Stomach (tissue), 8 donors: ENCODE measurements at regions not wholly inside any gene's neighbourhood (a gene's known extent, or its start where the extent isn't known, plus 50 kb on each side); places are given as distances from the start of the nearest gene placed in this dataset.

Experiments used
- DNase-seq, 2 donors: peaks; one replicate each; pipeline versions ENCODE4 v3.0.0 to v3.0.0-alpha.2; 2013 to 2019
- H3K27ac ChIP-seq, 5 donors: fragments of 200-600 bp in 4 of 5; sonication (generic) in 4 of 5; one replicate each; pipeline ENCODE4 v1.5.1; 2013 to 2019; ENCODE audit warnings: mild to moderate bottlenecking in 1 of 5, moderate library complexity in 1 of 5
- H3K27me3 ChIP-seq, 3 donors: fragments of 200-600 bp; sonication (generic); one replicate each; pipeline ENCODE4 v1.5.1; 2017 to 2019; ENCODE audit warnings: mixed run types in 1 of 3
- H3K36me3 ChIP-seq, 4 donors: fragments of 200-600 bp; sonication (generic); 1 replicate in 3 of 4; 2 replicates in 1 of 4; pipeline ENCODE4 v1.5.1; 2016 to 2019
- H3K4me1 ChIP-seq, 4 donors: fragments of 200-600 bp; sonication (generic); one replicate each; pipeline ENCODE4 v1.5.1; 2016 to 2019
- H3K4me3 ChIP-seq, 4 donors: fragments of 200-600 bp; sonication (generic) in 3 of 4; one replicate each; pipeline ENCODE4 v1.5.1; 2016 to 2019; ENCODE audit warnings: mild to moderate bottlenecking in 1 of 4
- H3K9me3 ChIP-seq, 4 donors: fragments of 200-600 bp; sonication (generic); one replicate each; pipeline ENCODE4 v1.5.1; 2016 to 2019
- EP300 ChIP-seq: sonication (generic); formaldehyde crosslinking; IDR thresholded peaks from one replicate; pipeline ENCODE4 v1.6.1; 2017; ENCODE audit warnings: antibody characterized with exemption
- POLR2A ChIP-seq, 4 donors: fragments of 450-650 bp; IDR thresholded peaks; one replicate each; pipeline ENCODE4 v1.6.1; 2016; ENCODE audit warnings: antibody characterized with exemption in 4 of 4, control low read depth in 2 of 4, mild to moderate bottlenecking in 1 of 4, moderate library complexity in 1 of 4
- POLR2AphosphoS5 ChIP-seq, 3 donors: sonication (generic); formaldehyde crosslinking; IDR thresholded peaks; one replicate each; pipeline ENCODE4 v1.6.1; 2016; ENCODE audit warnings: antibody characterized with exemption in 3 of 3
- WGBS, 5 donors: extraction: QIAGEN DNeasy Blood & Tissue Kit in 3 of 5; methylation state at CpG; one replicate each; pipeline versions ENCODE4 v1.1.5 to v1.1.7; 2013 to 2018; 5-methylcytosine and 5-hydroxymethylcytosine counted together
- intact Hi-C: fragments of 100-400 bp; cut with DNase I; formaldehyde crosslinking; loops from one replicate; pipeline ENCODE4 v1.15.1; 2023; ENCODE audit warnings: low total_unique reads
- TF ChIP-seq, protein P1 (sequence below), 7 experiments: fragments of 450-650 bp in 4 of 7; fragments of 200-600 bp in 3 of 7; sonication (generic) in 3 of 7; IDR thresholded peaks; one replicate each; pipeline ENCODE4 v1.5.1; 2016 to 2019; ENCODE audit warnings: antibody characterized with exemption in 7 of 7, control low read depth in 2 of 7, mild to moderate bottlenecking in 1 of 7
- donor health status: healthy with polysubstance abuse.
- donor health status: Bipolar disorder and iron deficiency.
- donor health status: healthy.

DNA sequence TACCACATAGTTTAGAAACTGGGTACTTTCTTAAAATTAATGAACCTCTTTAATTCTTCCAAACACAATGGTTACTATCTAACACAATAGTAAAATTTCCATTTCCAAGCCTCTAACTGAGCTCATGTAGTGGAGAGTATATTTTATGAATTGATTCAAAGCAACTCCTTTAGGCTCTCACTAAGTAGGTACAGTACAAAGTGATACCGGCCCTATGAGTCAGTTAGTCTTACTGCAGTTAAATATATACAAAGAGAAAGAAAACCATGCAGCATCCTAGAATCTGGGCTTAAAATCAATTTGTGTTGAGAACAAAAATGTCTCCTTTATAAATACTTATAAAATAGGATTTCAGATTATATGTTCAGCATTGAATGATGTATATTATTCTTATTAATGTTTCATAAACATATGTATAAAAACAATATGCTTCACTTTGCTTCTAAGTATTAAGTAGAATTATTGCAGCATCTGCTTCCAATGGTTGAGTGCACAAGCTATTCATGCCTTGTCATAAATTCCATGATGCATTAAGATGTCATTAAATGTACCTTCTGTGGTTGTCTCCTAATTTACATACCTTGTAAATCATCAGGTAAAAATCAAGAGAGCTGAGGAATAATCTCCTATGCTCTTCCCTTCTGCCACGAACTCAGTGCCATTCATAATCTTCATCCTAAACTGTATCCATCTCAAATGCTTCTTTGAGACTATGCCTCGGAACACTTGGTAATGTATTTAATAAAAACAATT, 1037.8 kb downstream of the STPG2 start:
- 61 to 81% (median 65%) methylated on average over 3 of the region's 3 CpGs for WGBS, 5 donors
- TF ChIP-seq POLR2A (IDR thresholded peaks at IDR 0.05): no peak
- TF ChIP-seq, protein P1, sequence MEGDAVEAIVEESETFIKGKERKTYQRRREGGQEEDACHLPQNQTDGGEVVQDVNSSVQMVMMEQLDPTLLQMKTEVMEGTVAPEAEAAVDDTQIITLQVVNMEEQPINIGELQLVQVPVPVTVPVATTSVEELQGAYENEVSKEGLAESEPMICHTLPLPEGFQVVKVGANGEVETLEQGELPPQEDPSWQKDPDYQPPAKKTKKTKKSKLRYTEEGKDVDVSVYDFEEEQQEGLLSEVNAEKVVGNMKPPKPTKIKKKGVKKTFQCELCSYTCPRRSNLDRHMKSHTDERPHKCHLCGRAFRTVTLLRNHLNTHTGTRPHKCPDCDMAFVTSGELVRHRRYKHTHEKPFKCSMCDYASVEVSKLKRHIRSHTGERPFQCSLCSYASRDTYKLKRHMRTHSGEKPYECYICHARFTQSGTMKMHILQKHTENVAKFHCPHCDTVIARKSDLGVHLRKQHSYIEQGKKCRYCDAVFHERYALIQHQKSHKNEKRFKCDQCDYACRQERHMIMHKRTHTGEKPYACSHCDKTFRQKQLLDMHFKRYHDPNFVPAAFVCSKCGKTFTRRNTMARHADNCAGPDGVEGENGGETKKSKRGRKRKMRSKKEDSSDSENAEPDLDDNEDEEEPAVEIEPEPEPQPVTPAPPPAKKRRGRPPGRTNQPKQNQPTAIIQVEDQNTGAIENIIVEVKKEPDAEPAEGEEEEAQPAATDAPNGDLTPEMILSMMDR (IDR thresholded peaks at IDR 0.05): no peak
- no peak for TF ChIP-seq POLR2AphosphoS5 (IDR thresholded peaks at IDR 0.05)
- no peak for TF ChIP-seq EP300
- Histone ChIP-seq H3K4me3 (no peak overlapping the region), H3K4me1 (no peaks in the 10 kb centered on the region), H3K9me3 (no peaks in the 10 kb centered on the region), H3K27me3 (no peaks in the 10 kb centered on the region), H3K36me3 (no peaks in the 10 kb centered on the region), H3K27ac (no peak overlapping the region)
- DNase-seq: no peak
- intact Hi-C loops: no loop called here

DNA sequence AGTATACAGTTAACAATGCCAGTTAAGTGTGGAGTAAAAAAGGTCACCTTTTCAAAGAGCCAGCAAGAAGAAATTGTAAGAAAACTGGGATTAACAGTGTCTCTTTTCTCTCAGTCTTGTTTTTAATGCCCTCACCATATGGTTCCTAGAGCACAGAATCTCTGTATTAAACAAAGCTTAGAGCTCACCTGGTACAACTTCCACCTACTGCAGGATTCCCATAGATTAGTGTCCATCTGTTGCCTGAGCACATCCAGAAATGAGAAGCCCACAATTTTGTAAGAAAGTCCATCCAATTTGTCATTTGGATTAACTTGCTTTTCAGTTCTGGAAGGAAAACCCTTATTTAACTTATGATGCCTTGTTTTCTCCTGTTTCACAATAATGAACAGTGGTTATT, 1037.1 kb downstream of the STPG2 start:
- no peak for DNase-seq
- Histone ChIP-seq H3K4me1 (no peaks in the 10 kb centered on the region), H3K27me3 (no peaks in the 10 kb centered on the region), H3K27ac (no peak overlapping the region), H3K4me3 (no peak overlapping the region), H3K9me3 (no peaks in the 10 kb centered on the region), H3K36me3 (no peaks in the 10 kb centered on the region)
- TF ChIP-seq EP300: no peak
- TF ChIP-seq, protein P1 (IDR thresholded peaks at IDR 0.05): no peak
- no peak for TF ChIP-seq POLR2AphosphoS5 (IDR thresholded peaks at IDR 0.05)
- TF ChIP-seq POLR2A (IDR thresholded peaks at IDR 0.05): no peak
- intact Hi-C loops: no loop called here

DNA sequence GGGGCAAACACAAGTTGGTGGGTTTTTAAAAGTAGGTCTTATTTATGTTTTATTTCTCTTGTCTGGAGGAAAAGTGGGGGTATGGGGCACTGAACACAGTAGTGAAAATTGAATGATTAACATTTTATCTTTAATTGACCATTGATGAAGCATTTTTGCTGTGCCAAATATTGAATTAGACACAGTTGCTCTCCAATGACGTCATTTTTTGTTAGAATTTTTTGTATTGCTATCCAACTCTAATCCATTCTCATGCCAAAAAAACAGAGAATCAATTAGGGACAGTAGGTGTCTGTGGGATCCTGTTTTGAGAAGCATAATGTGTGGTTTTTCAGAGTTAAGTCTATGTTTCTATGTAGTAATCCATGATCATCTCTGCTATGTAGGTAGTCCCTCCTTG, 1032.8 kb downstream of the STPG2 start:
- no peak for TF ChIP-seq POLR2A (IDR thresholded peaks at IDR 0.05)
- TF ChIP-seq, protein P1 (IDR thresholded peaks at IDR 0.05): no peak
- TF ChIP-seq EP300: no peak
- no peak for TF ChIP-seq POLR2AphosphoS5 (IDR thresholded peaks at IDR 0.05)
- no peaks in the 10 kb centered on the region for H3K36me3 ChIP-seq
- no peak overlapping the region for H3K27ac ChIP-seq
- no peaks in the 10 kb centered on the region for H3K27me3 ChIP-seq
- intact Hi-C loops: no loop called here
- no peak for DNase-seq
- 71 to 80% (median 74%) methylated on average over 1 of the region's 1 CpG for WGBS, 5 donors
- no peaks in the 10 kb centered on the region for H3K4me1 ChIP-seq
- H3K4me3 ChIP-seq: no peak overlapping the region
- no peaks in the 10 kb centered on the region for H3K9me3 ChIP-seq

DNA sequence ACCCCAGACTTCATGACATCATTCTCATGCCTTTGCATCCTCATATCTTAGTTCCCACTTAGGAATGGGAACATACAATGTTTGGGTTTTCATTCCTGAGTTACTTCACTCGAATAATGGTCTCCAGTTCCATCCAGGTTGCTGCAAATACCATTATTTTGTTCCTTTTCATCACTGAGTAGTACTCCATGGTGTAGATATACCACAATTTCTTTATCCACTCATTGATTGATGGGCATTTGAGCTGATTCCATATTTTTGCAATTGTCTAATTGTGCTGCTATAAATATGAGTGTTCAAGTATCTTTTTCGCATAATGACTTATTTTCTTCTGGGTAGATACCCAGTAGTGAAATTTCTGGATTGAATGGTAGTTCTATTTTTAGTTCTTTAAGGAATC, 1026.8 kb downstream of the STPG2 start:
- 52 to 59% (median 56%) methylated on average over 2 of the region's 2 CpGs for WGBS, 5 donors
- intact Hi-C loops: no loop called here
- Histone ChIP-seq H3K9me3 (no peaks in the 10 kb centered on the region), H3K27ac (no peak overlapping the region), H3K36me3 (no peaks in the 10 kb centered on the region), H3K27me3 (no peaks in the 10 kb centered on the region), H3K4me1 (no peaks in the 10 kb centered on the region), H3K4me3 (no peak overlapping the region)
- no peak for DNase-seq
- TF ChIP-seq POLR2A (IDR thresholded peaks at IDR 0.05) (no peak), EP300 (no peak)
- TF ChIP-seq, protein P1 (IDR thresholded peaks at IDR 0.05): no peak
